HG03442 (cell line): ENCODE measurements at regions not wholly inside any gene's neighbourhood (a gene's known extent, or its start where the extent isn't known, plus 50 kb on each side); places are given as distances from the start of the nearest gene placed in this dataset.
"Not testable (repeated sequence)": the region's sequence is repeated elsewhere in the genome, so short reads cannot be mapped to it uniquely, and the experiment has no call there.

Experiments
- ATAC-seq: cut with Tn5 transposase; IDR thresholded peaks from one replicate; pipeline ENCODE4 v1.9.1; 2021; ENCODE audit warnings: mild to moderate bottlenecking, moderate library complexity; ENCODE audit not compliant: unreplicated experiment

- no peak for ATAC-seq
These were observed 65.5 kb downstream of the RBMY1A1 start for GRCh38 chrY:21600170-21600569.

DNA sequence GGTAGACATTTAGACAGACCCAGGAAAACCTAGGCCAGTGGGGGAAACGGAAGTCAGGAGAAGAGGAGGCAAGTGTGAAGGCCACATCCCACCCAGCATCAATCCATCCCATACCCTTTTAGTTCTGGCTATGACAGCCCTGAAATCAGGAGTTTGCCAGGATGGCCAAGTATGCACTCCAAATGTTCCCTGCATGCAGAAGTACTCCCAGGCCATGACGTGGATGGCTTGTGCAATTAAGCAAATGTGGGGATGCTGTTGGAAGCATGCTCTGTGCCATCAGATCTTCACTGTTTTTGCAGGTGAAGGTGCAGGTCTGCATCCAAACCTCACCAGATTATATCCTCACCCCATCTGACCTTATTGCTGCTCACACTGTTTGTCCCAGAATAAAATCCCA, 66.8 kb downstream of the RBMY1A1 start:
- no peak for ATAC-seq

- ATAC-seq = no peak
These were observed 67.9 kb downstream of the RBMY1A1 start for GRCh38 chrY:21602590-21602989.

GRCh38 chrY:21636137-21636536, 101.5 kb downstream of the RBMY1A1 start:
- no peak for ATAC-seq

- no peak for ATAC-seq
These were observed 115.8 kb downstream of the RBMY1A1 start for GRCh38 chrY:21650496-21650895.

DNA sequence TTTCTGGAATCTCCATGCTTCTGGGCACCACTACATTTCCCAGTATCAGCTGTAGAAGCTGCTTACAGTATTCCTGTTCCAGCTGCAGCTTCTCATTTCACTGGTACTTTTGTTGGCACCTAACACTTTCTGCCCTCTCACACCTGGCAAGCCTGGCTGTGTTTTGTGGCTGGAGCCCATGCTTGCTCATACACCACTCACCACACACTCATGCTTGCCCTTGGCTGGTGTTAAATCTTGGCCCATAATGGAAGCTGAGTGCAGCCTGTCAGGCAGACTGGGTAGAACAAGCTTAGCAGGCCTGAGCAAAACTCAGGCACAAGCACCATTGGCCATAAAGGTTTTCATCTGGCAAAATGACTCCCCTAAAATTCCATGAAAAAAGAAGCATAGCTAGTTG, 124.4 kb downstream of the RBMY1A1 start:
- ATAC-seq = not testable (repeated sequence)

GRCh38 chrY:21679590-21679989, 144.9 kb downstream of the RBMY1A1 start:
- peak; percentile 92 for ATAC-seq

DNA sequence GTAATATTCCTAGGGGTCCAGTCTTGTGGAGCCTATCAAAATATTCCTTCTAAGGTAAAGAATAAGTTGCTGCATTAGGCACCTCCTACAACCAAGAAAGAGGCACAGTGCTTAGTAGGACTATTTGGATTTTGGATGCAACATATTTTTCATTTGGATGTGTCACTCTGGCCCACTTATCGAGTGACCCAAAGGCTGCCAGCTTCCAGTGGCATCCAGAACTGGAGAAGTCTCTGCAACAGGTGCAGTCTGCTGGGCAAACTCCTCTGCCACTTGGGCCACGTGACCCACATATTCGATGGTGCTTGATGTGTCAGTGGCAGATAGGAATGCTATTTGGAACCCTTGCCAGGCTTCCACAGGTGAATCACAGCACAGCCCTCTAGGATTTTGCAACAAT, 151.7 kb downstream of the RBMY1A1 start:
- not testable (repeated sequence) for ATAC-seq

- not testable (repeated sequence) for ATAC-seq
These were observed 167.3 kb downstream of the RBMY1A1 start for GRCh38 chrY:21701951-21702350.

GRCh38 chrY:21702927-21703326, 168.2 kb downstream of the RBMY1A1 start:
- ATAC-seq = not testable (repeated sequence)

GRCh38 chrY:21705309-21705708, 170.6 kb downstream of the RBMY1A1 start:
- ATAC-seq = no peak

DNA sequence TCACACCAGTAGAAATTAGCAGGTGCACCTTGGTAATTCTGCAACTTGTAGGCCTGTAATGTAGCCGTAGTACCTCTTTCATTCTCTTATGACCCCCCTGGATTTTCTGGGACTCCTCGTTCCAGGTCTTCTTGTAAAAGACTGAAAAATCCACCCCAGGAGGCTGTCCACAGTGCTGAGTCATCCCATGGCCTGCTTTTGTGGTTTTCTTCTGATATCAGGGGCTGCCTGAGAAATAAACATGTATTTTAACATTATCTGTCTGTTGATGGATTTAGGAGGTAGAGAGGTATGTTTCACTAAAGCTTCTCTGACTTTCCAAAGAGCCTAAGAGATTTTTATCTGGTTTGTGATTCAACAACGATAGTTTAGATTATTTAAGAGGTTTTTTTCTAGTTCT, 171.9 kb downstream of the RBMY1A1 start:
- not testable (repeated sequence) for ATAC-seq

GRCh38 chrY:21735489-21736060, 158.8 kb downstream of the RBMY1D start:
- ATAC-seq = not testable (repeated sequence)

GRCh38 chrY:21744998-21745397, 149.3 kb downstream of the RBMY1D start:
- ATAC-seq = not testable (repeated sequence)

DNA sequence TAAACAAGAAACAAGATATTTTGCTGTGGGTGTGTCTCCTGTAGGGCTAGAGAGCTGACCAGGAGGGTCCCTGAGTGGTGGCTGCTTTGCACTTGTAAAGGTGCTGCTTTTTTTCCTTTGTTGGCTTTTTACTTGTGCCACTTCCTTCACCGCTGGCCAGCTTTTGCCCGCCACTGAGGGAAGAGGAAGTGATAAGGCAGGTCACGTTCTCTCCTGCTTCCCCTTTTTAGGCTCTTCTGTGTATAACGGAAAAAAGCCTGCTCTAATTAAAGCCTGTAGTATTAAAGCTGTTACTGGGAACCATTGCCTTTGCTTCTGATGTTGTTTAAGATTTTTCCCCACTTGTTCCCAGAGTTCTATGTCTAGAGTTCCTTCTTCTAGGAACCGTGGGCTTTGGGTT, 134.1 kb downstream of the RBMY1D start:
- not testable (repeated sequence) for ATAC-seq

- ATAC-seq = not testable (repeated sequence)
These were observed 126.5 kb downstream of the RBMY1D start for GRCh38 chrY:21767824-21768223.

DNA sequence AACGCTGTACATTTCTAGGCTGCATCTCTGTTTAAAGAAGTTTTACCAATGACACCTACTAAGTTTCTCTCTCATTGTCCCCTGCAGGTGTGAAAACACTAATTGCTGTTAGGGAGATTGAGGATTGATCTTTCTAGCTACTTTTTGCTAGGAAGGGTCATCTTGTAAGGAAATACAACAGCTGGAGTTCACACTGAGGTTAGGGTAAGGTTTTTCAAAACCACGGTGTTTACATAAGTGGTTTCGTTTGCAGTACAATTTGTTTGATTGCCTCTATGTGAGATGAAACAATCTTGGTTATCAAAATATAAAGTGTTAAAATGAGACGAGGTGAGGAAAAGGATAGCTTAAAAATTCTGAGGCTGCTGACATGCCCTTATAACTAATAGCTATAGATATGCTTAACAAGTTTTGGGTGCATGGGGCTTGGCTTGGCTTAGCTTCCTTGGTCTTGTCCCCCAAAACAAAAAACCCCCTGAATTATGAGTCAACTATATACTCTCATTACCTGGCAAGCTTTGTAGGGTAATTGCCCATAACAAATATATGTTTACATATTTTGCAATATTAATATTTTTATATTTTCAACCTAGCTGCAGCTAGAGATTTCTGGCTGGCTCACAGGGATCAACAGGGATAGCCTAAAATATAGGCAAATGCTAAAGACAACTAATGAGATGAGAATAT, 112.0 kb downstream of the RBMY1D start:
- not testable (repeated sequence) for ATAC-seq

GRCh38 chrY:21813484-21814233, 80.7 kb downstream of the RBMY1D start:
- ATAC-seq = no peak

DNA sequence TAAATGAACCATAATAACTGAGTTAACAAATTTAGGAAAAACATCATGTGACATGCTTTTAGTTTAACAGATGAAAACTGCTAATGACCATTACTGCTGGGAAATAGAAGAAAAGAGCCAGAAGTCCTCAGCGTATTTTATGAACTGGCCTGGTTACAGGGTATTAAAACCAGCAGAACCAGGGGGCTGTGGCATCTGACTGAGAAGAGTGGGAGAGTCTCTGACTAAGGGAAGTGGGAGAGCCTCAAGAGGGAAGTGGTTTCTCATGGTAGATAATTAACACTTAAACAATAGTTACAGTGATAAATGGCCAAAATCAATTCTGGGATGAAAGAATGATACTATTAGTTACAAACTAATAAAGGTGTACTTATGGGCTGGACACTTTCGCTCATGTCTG, 79.8 kb downstream of the RBMY1D start:
- ATAC-seq = no peak

GRCh38 chrY:21821881-21822280, 72.4 kb downstream of the RBMY1D start:
- ATAC-seq = no peak

DNA sequence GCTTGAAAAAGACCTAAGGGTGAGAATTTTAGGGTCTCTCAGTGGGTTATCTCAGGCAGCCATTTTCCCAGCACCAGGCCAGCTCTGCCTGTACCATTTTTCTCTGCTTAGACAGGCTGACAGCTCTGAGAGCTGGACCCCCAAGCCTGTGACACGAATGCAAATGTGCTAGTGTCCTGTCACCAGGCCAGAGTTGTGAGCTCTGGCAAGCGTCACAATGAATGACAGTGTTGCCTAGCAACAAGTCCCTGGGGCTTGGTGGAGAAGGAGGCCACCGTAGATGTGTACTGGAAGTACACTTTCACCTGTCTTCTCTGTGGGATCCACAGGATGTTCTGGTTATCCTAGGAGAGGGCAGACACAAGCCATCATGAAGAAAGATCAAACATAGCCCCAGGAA, 66.7 kb downstream of the RBMY1D start:
- no peak for ATAC-seq
